Right renal cortex interstitium (tissue), 3 donors: ENCODE measurements at regions not wholly inside any gene's neighbourhood (a gene's known extent, or its start where the extent isn't known, plus 50 kb on each side); places are given as distances from the start of the nearest gene placed in this dataset.
"Not testable (repeated sequence)": the region's sequence is repeated elsewhere in the genome, so short reads cannot be mapped to it uniquely, and the experiment has no call there.

Experiments
- DNase-seq, 3 donors: peaks; one replicate each; pipeline ENCODE4 v3.0.0-alpha.2; 2013; ENCODE audit warnings: low read depth in 3 of 3, low spot score in 2 of 3

GRCh38 chr3:137554242-137554641 lies 209.9 kb upstream of the SOX14 start:
- no peak for DNase-seq

GRCh38 chr3:137568880-137569279 lies 195.2 kb upstream of the SOX14 start:
- no peak for DNase-seq

GRCh38 chr3:137572931-137573330 lies 191.2 kb upstream of the SOX14 start:
- no peak for DNase-seq

- DNase-seq = no peak
These were observed 181.6 kb upstream of the SOX14 start for GRCh38 chr3:137582484-137582883.

- DNase-seq = no peak
These were observed 180.9 kb upstream of the SOX14 start for GRCh38 chr3:137583256-137583655.

- no peak for DNase-seq
These were observed 175.2 kb upstream of the SOX14 start for GRCh38 chr3:137588871-137589270.

GRCh38 chr3:137595415-137595814 lies 168.7 kb upstream of the SOX14 start:
- DNase-seq = not testable (repeated sequence)

- no peak for DNase-seq
These were observed 153.4 kb upstream of the SOX14 start for GRCh38 chr3:137610723-137611122.

- DNase-seq = no peak
These were observed 151.8 kb upstream of the SOX14 start for GRCh38 chr3:137612291-137612690.

GRCh38 chr3:137615659-137616418 lies 148.3 kb upstream of the SOX14 start:
- DNase-seq = no peak

- DNase-seq = no peak
These were observed 122.0 kb upstream of the SOX14 start for GRCh38 chr3:137641879-137642704.

- DNase-seq = peak in 1 of 3 donors; percentile 10
These were observed 121.3 kb upstream of the SOX14 start for GRCh38 chr3:137642831-137643230.

GRCh38 chr3:137647179-137647578 lies 116.9 kb upstream of the SOX14 start:
- DNase-seq = no peak

- DNase-seq = no peak
These were observed 94.5 kb upstream of the SOX14 start for GRCh38 chr3:137669519-137670060.

- no peak for DNase-seq
These were observed 76.8 kb upstream of the SOX14 start for GRCh38 chr3:137687181-137687879.

GRCh38 chr3:137692803-137693431 lies 71.2 kb upstream of the SOX14 start:
- no peak for DNase-seq

GRCh38 chr3:137693791-137694190 lies 70.3 kb upstream of the SOX14 start:
- DNase-seq = no peak

- no peak for DNase-seq
These were observed 69.3 kb upstream of the SOX14 start for GRCh38 chr3:137694836-137695235.

GRCh38 chr3:137695351-137695750 lies 68.8 kb upstream of the SOX14 start:
- DNase-seq = no peak

GRCh38 chr3:137709011-137709601 lies 55.0 kb upstream of the SOX14 start:
- no peak for DNase-seq
